Ishikawa (cell line): ENCODE measurements at regions not wholly inside any gene's neighbourhood (a gene's known extent, or its start where the extent isn't known, plus 50 kb on each side); places are given as distances from the start of the nearest gene placed in this dataset.

Source experiments
- EP300 ChIP-seq: IDR thresholded peaks from 2 replicates; pipeline ENCODE4 v1.6.1; 2012; ENCODE audit warnings: borderline replicate concordance
- RAD21 ChIP-seq: IDR thresholded peaks from 2 replicates; pipeline ENCODE4 v1.6.1; 2012; ENCODE audit warnings: low read depth
- TF ChIP-seq, protein P1 (sequence below): IDR thresholded peaks from 2 replicates; pipeline ENCODE4 v1.6.1; 2012
- TF ChIP-seq, protein P2 (sequence below): IDR thresholded peaks from 2 replicates; pipeline ENCODE4 v1.6.1; 2012; ENCODE audit warnings: low read depth, mild to moderate bottlenecking

DNA sequence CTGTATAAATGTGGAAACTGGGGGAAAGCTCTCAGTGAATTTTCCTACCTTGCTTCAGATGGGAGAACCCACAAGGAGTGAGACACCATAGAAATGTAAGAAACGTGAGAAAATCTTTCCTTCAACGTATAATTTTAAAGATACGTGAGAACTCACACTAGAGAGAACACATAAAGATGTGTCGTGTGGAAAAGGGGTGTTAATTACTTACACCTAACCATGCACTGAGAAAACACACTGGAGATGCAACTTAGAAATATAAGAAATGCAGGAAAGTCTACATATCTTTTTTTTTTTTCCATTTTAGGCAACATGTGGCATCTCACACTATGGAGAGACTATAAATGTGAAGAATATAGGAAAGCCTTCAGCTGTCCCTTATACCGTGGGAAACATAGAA lies 352.9 kb upstream of the NETO1 start:
- TF ChIP-seq, protein P1, sequence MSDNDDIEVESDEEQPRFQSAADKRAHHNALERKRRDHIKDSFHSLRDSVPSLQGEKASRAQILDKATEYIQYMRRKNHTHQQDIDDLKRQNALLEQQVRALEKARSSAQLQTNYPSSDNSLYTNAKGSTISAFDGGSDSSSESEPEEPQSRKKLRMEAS, result no peak
- no peak for TF ChIP-seq RAD21
- TF ChIP-seq, protein P2, sequence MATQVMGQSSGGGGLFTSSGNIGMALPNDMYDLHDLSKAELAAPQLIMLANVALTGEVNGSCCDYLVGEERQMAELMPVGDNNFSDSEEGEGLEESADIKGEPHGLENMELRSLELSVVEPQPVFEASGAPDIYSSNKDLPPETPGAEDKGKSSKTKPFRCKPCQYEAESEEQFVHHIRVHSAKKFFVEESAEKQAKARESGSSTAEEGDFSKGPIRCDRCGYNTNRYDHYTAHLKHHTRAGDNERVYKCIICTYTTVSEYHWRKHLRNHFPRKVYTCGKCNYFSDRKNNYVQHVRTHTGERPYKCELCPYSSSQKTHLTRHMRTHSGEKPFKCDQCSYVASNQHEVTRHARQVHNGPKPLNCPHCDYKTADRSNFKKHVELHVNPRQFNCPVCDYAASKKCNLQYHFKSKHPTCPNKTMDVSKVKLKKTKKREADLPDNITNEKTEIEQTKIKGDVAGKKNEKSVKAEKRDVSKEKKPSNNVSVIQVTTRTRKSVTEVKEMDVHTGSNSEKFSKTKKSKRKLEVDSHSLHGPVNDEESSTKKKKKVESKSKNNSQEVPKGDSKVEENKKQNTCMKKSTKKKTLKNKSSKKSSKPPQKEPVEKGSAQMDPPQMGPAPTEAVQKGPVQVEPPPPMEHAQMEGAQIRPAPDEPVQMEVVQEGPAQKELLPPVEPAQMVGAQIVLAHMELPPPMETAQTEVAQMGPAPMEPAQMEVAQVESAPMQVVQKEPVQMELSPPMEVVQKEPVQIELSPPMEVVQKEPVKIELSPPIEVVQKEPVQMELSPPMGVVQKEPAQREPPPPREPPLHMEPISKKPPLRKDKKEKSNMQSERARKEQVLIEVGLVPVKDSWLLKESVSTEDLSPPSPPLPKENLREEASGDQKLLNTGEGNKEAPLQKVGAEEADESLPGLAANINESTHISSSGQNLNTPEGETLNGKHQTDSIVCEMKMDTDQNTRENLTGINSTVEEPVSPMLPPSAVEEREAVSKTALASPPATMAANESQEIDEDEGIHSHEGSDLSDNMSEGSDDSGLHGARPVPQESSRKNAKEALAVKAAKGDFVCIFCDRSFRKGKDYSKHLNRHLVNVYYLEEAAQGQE, result no peak
- no peak for TF ChIP-seq EP300
